Loucy (cell line): ENCODE measurements at regions not wholly inside any gene's neighbourhood (a gene's known extent, or its start where the extent isn't known, plus 50 kb on each side); places are given as distances from the start of the nearest gene placed in this dataset.

Source experiments
- H2AFZ ChIP-seq: fragments of 200-600 bp; sonication (generic); 2 replicates; pipeline ENCODE4 v1.6.0; 2016; ENCODE audit warnings: antibody characterized with exemption, mild to moderate bottlenecking, low read length, moderate library complexity
- H3F3A ChIP-seq: fragments of 200-600 bp; 2 replicates; pipeline ENCODE4 v1.6.0; 2016; ENCODE audit warnings: antibody characterized with exemption, low read depth, mild to moderate bottlenecking
- H3K27me3 ChIP-seq: fragments of 200-600 bp; sonication (generic); 2 replicates; pipeline ENCODE4 v1.6.1; 2014; ENCODE audit warnings: low read length, mild to moderate bottlenecking; ENCODE audit not compliant: insufficient read depth, poor library complexity, severe bottlenecking
- H3K36me3 ChIP-seq: fragments of 200-600 bp; sonication (generic); 2 replicates; pipeline ENCODE4 v1.6.1; 2016; ENCODE audit warnings: low read length; ENCODE audit not compliant: insufficient read depth
- H3K4me1 ChIP-seq: fragments of 200-600 bp; sonication (generic); 2 replicates; pipeline ENCODE4 v1.5.1; 2014; ENCODE audit warnings: low read length, mild to moderate bottlenecking; ENCODE audit not compliant: insufficient read depth, poor library complexity, severe bottlenecking
- H3K4me2 ChIP-seq: fragments of 200-600 bp; sonication (generic); 2 replicates; pipeline ENCODE4 v1.6.0; 2014; ENCODE audit warnings: antibody characterized with exemption, low read length, low read depth, mild to moderate bottlenecking; ENCODE audit not compliant: poor library complexity, severe bottlenecking
- H3K4me3 ChIP-seq: fragments of 200-600 bp; sonication (generic); 2 replicates; pipeline ENCODE4 v1.5.1; 2014; ENCODE audit warnings: low read length, mild to moderate bottlenecking, mixed read lengths; ENCODE audit not compliant: poor library complexity, severe bottlenecking
- H3K79me2 ChIP-seq: fragments of 200-600 bp; sonication (generic); 2 replicates; pipeline ENCODE4 v1.6.1; 2014; ENCODE audit warnings: low read length; ENCODE audit not compliant: insufficient read depth
- H3K9ac ChIP-seq: fragments of 200-600 bp; sonication (generic); 2 replicates; pipeline ENCODE4 v1.6.0; 2014; ENCODE audit warnings: mild to moderate bottlenecking, low read depth, low read length, moderate library complexity; ENCODE audit not compliant: poor library complexity, severe bottlenecking
- H3K9me2 ChIP-seq: fragments of 200-600 bp; sonication (generic); replicated peaks from 2 replicates; pipeline ENCODE4 v1.6.1; 2016; ENCODE audit warnings: low read depth, low read length, mixed read lengths
- H3K9me3 ChIP-seq: fragments of 200-600 bp; sonication (generic); 2 replicates; pipeline ENCODE4 v1.6.1; 2014; ENCODE audit warnings: mild to moderate bottlenecking, antibody characterized with exemption, low read length, low read depth; ENCODE audit not compliant: insufficient read depth
- H4K20me1 ChIP-seq: fragments of 200-600 bp; sonication (generic); 2 replicates; pipeline ENCODE4 v1.6.0; 2014; ENCODE audit warnings: antibody characterized with exemption, low read length, mild to moderate bottlenecking; ENCODE audit not compliant: insufficient read depth, poor library complexity, severe bottlenecking
- CTCF ChIP-seq: fragments of 200-600 bp; sonication (generic); conservative IDR thresholded peaks from 2 replicates; pipeline ENCODE4 v1.5.1; 2014; ENCODE audit warnings: mild to moderate bottlenecking, antibody characterized with exemption, low read length
- EZH2phosphoT487 ChIP-seq: fragments of 200-600 bp; IDR thresholded peaks from 2 replicates; pipeline ENCODE4 v1.6.1; 2018; ENCODE audit warnings: antibody characterized with exemption, mild to moderate bottlenecking, moderate library complexity, borderline replicate concordance

GRCh38 chr16:60199150-60199549 lies 1465.0 kb upstream of the GOT2 start:
- no peaks in the 10 kb centered on the region for H3K27me3 ChIP-seq
- H3K36me3 ChIP-seq, result no peaks in the 10 kb centered on the region
- H4K20me1 ChIP-seq, result no peaks in the 10 kb centered on the region
- H3K9me2 ChIP-seq, result no peaks in the 10 kb centered on the region
- H3K9me3 ChIP-seq, result no peaks in the 10 kb centered on the region
- no peaks in the 10 kb centered on the region for H3F3A ChIP-seq
- no peak overlapping the region for H3K4me2 ChIP-seq
- no peaks in the 10 kb centered on the region for H3K79me2 ChIP-seq
- no peak overlapping the region for H2AFZ ChIP-seq
- TF ChIP-seq EZH2phosphoT487, result no peak
- TF ChIP-seq CTCF, result no peak
- no peaks in the 10 kb centered on the region for H3K4me1 ChIP-seq
- no peak overlapping the region for H3K4me3 ChIP-seq
- no peak overlapping the region for H3K9ac ChIP-seq

GRCh38 chr16:60181536-60181935 lies 1447.4 kb upstream of the GOT2 start:
- TF ChIP-seq EZH2phosphoT487 (no peak), CTCF (no peak)

GRCh38 chr16:60180609-60181008 lies 1446.5 kb upstream of the GOT2 start:
- Histone ChIP-seq H3K9me3 (no peaks in the 10 kb centered on the region), H3K4me1 (no peaks in the 10 kb centered on the region), H4K20me1 (no peaks in the 10 kb centered on the region), H3F3A (no peaks in the 10 kb centered on the region), H3K79me2 (no peaks in the 10 kb centered on the region), H3K9ac (no peak overlapping the region), H3K36me3 (no peaks in the 10 kb centered on the region), H2AFZ (no peak overlapping the region), H3K4me3 (no peak overlapping the region), H3K4me2 (no peak overlapping the region), H3K27me3 (no peaks in the 10 kb centered on the region), H3K9me2 (no peaks in the 10 kb centered on the region)
- no peak for TF ChIP-seq CTCF
- no peak for TF ChIP-seq EZH2phosphoT487

More at GRCh38 chr16:60181536-60181935, 1447.4 kb upstream of the GOT2 start:
- H3K36me3 ChIP-seq, result no peaks in the 10 kb centered on the region
- no peaks in the 10 kb centered on the region for H3K9me2 ChIP-seq
- H3K9ac ChIP-seq, result no peak overlapping the region
- no peaks in the 10 kb centered on the region for H3K79me2 ChIP-seq
- H3F3A ChIP-seq, result no peaks in the 10 kb centered on the region
- no peaks in the 10 kb centered on the region for H4K20me1 ChIP-seq
- no peak overlapping the region for H3K4me3 ChIP-seq
- H3K4me1 ChIP-seq, result no peaks in the 10 kb centered on the region
- H3K4me2 ChIP-seq, result no peak overlapping the region
- H2AFZ ChIP-seq, result no peak overlapping the region
- no peaks in the 10 kb centered on the region for H3K9me3 ChIP-seq
- no peaks in the 10 kb centered on the region for H3K27me3 ChIP-seq
